ENCODE measurements at regions not wholly inside any gene's neighbourhood (a gene's known extent, or its start where the extent isn't known, plus 50 kb on each side); places are given as distances from the start of the nearest gene placed in this dataset.

DNA sequence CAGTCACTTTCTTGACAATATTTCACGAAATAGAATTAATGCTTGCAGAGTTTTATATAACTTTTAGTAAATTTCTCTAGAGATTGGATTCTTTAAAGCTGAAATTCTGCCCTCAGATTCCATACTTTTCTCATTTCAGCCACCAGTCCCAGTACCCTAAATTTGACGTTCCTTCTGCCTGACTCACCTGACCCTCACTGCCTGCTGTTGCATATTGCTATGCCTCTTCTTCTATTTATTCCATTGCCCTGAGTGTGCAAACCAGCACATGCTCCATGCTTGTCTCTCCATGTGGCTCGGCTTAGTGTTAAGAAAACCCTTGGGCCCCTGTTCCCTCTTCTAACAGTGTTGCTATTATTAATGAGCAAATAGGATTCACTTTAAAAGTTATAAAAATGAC, 533.3 kb downstream of the LRFN5 start:
- Histone ChIP-seq H3K4me1 (no peaks in the 10 kb centered on the region), H3K4me3 (no peak overlapping the region), H3K36me3 (no peaks in the 10 kb centered on the region), H3K27me3 (replicated peaks in 1 of 7) (no peaks in the 10 kb centered on the region), H3K27ac (no peak overlapping the region), H3K9me3 (peaks cover 0 to 9% (median 0%) of the 10 kb centered on the region in 8 donors)
- DNase-seq, result no peak
- WGBS, 5 donors, result 69 to 86% (median 75%) methylated on average over 3 of the region's 3 CpGs
- TF ChIP-seq CTCF (IDR thresholded peaks at IDR 0.05 in 8 of 11, conservative IDR thresholded peaks at IDR 0.05 in 3 of 11), result no peak
- TF ChIP-seq POLR2A (IDR thresholded peaks at IDR 0.05), result no peak
- no peak for TF ChIP-seq POLR2AphosphoS5 (IDR thresholded peaks at IDR 0.05)
- intact Hi-C loops (cut with DNase I; ENCODE audit: low total_unique reads), result no loop called here

GRCh38 chr14:42138406-42138805, 531.7 kb downstream of the LRFN5 start:
- Histone ChIP-seq H3K36me3 (no peaks in the 10 kb centered on the region), H3K27ac (no peak overlapping the region), H3K4me1 (no peaks in the 10 kb centered on the region), H3K9me3 (no peaks in the 10 kb centered on the region), H3K27me3 (replicated peaks in 1 of 7) (no peaks in the 10 kb centered on the region), H3K4me3 (no peak overlapping the region)
- intact Hi-C loops (cut with DNase I; ENCODE audit: low total_unique reads), result no loop called here
- no peak for DNase-seq
- WGBS, 5 donors, result 92 to 95% (median 92%) methylated on average over 1 of the region's 1 CpG
- TF ChIP-seq POLR2A (IDR thresholded peaks at IDR 0.05) (no peak), POLR2AphosphoS5 (IDR thresholded peaks at IDR 0.05) (no peak), CTCF (IDR thresholded peaks at IDR 0.05 in 8 of 11, conservative IDR thresholded peaks at IDR 0.05 in 3 of 11) (no peak)

DNA sequence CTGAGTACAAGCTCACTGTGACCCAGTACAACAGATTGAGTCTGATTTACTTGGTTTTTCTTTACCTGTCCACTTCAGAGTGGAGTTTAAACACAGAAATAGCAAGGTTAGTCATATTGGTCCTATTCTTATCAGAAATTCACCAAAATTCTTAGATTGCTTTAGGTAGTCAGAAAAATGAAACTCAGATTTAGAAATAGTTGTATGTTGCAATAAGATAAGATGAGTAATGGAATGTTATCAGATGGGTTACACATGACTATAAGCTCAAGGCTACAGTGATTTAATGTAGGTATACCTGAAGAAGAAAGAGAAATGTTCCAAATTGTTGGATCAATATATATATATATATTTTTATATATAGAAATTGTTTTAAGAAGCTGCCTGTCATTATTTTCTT, 524.1 kb downstream of the LRFN5 start:
- H3K27me3 ChIP-seq (replicated peaks in 1 of 7), result no peaks in the 10 kb centered on the region
- no peaks in the 10 kb centered on the region for H3K4me1 ChIP-seq
- no peak overlapping the region for H3K27ac ChIP-seq
- H3K4me3 ChIP-seq, result no peak overlapping the region
- DNase-seq, result no peak
- no peaks in the 10 kb centered on the region for H3K9me3 ChIP-seq
- no peaks in the 10 kb centered on the region for H3K36me3 ChIP-seq
- intact Hi-C loops (cut with DNase I; ENCODE audit: low total_unique reads), result no loop called here
- TF ChIP-seq POLR2AphosphoS5 (IDR thresholded peaks at IDR 0.05), result no peak
- TF ChIP-seq POLR2A (IDR thresholded peaks at IDR 0.05), result no peak
- no peak for TF ChIP-seq CTCF (IDR thresholded peaks at IDR 0.05 in 8 of 11, conservative IDR thresholded peaks at IDR 0.05 in 3 of 11)

DNA sequence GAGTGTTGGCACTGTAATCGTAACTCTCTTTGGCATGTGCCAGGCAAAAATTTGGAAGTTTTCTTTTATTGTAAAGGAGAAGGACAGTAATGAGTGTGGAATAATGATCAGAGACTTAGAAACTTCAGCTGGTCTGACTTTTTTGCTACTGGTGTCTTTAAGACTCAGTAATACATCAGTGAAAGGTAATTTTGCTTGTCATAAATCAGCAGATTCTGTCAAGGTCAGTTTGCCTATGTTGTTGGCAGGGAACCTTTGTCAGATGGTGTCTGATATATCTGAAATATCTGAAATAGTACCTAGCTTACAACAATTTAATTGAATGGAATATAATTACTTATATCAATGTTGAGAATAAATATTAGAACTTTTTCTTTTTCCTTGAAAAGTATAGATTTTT, 516.9 kb downstream of the LRFN5 start:
- Histone ChIP-seq H3K27ac (no peak overlapping the region), H3K36me3 (no peaks in the 10 kb centered on the region), H3K4me1 (no peaks in the 10 kb centered on the region), H3K4me3 (no peak overlapping the region), H3K27me3 (replicated peaks in 1 of 7) (no peaks in the 10 kb centered on the region), H3K9me3 (no peaks in the 10 kb centered on the region)
- 82 to 95% (median 88%) methylated on average over 1 of the region's 1 CpG for WGBS, 5 donors
- no peak for DNase-seq
- intact Hi-C loops (cut with DNase I; ENCODE audit: low total_unique reads), result no loop called here
- TF ChIP-seq POLR2AphosphoS5 (IDR thresholded peaks at IDR 0.05), result no peak
- no peak for TF ChIP-seq POLR2A (IDR thresholded peaks at IDR 0.05)
- no peak for TF ChIP-seq CTCF (IDR thresholded peaks at IDR 0.05 in 8 of 11, conservative IDR thresholded peaks at IDR 0.05 in 3 of 11)

Measured in spleen (tissue), 11 donors.